IMR-90 (cell line): ENCODE measurements at regions not wholly inside any gene's neighbourhood (a gene's known extent, or its start where the extent isn't known, plus 50 kb on each side); places are given as distances from the start of the nearest gene placed in this dataset.

Source experiments
- ATAC-seq: fragments of 200-7000 bp; cut with Tn5 transposase; 2 replicates; pipeline ENCODE4 v1.9.1; 2020; ENCODE audit warnings: low read depth, mild to moderate bottlenecking, moderate library complexity
- BruUV-seq: library from RNA; stranded (reverse); fragments of 400-500 nt; replicated peaks from 2 replicates; lab custom pipeline; 2021; lab: Mats Ljungman, UMichigan
- CTCF ChIA-PET: fragments of 300-600 bp; formaldehyde crosslinking; extraction: SDS; loops from one replicate; lab custom pipeline; 2021; ENCODE audit warnings: antibody characterized with exemption; lab: Yijun Ruan, JAX
- POLR2A ChIA-PET: fragments of 300-600 bp; sonication (Branson Sonifier 250); formaldehyde crosslinking; loops from one replicate; lab custom pipeline; 2022; ENCODE audit warnings: antibody characterized with exemption; ENCODE audit not compliant: unreplicated experiment; lab: Charles Lee
- DNase-seq: peaks from one replicate; pipeline ENCODE4 v3.0.0; 2013
- H2AFZ ChIP-seq: replicated peaks from 2 replicates; pipeline ENCODE3; 2013; ENCODE audit warnings: low read length, mild to moderate bottlenecking; ENCODE audit not compliant: poor library complexity
- H2AK5ac ChIP-seq: 2 replicates; pipeline ENCODE4 v1.6.1; 2013; ENCODE audit warnings: low read depth, low read length, inconsistent platforms
- H2AK9ac ChIP-seq: replicated peaks from 2 replicates; pipeline ENCODE3; 2013; ENCODE audit warnings: mild to moderate bottlenecking, low read depth, low read length, moderate library complexity; ENCODE audit not compliant: poor library complexity
- H2BK120ac ChIP-seq: 2 replicates; pipeline ENCODE4 v1.6.1; 2013; ENCODE audit warnings: low read depth, low read length, inconsistent platforms
- H2BK15ac ChIP-seq: 3 replicates; pipeline ENCODE4 v1.6.1; 2013; ENCODE audit warnings: low read depth, low read length, inconsistent platforms
- H2BK20ac ChIP-seq: 2 replicates; pipeline ENCODE4 v1.6.1; 2013; ENCODE audit warnings: low read depth, mild to moderate bottlenecking, inconsistent platforms, low read length, moderate library complexity
- H2BK5ac ChIP-seq: 2 replicates; pipeline ENCODE4 v1.6.1; 2013; ENCODE audit warnings: mild to moderate bottlenecking, low read depth, low read length, inconsistent platforms; ENCODE audit not compliant: poor library complexity, severe bottlenecking
- H3K14ac ChIP-seq: replicated peaks from 2 replicates; pipeline ENCODE4 v1.6.1; 2013; ENCODE audit warnings: low read depth, low read length, inconsistent platforms
- H3K18ac ChIP-seq: 2 replicates; pipeline ENCODE4 v1.6.1; 2013; ENCODE audit warnings: low read depth, low read length, control low read depth
- H3K23ac ChIP-seq: 2 replicates; pipeline ENCODE4 v1.6.1; 2013; ENCODE audit warnings: low read depth, low read length, inconsistent platforms
- H3K27ac ChIP-seq: 2 replicates; pipeline ENCODE4 v1.5.1; 2013; ENCODE audit warnings: mild to moderate bottlenecking, control low read depth, low read length; ENCODE audit not compliant: insufficient read depth
- H3K27me3 ChIP-seq: 2 replicates; pipeline ENCODE4 v1.6.1; 2013; ENCODE audit warnings: low read length; ENCODE audit not compliant: control insufficient read depth, insufficient read depth
- H3K36me3 ChIP-seq: 2 replicates; pipeline ENCODE4 v1.6.1; 2013; ENCODE audit warnings: low read length, mixed read lengths; ENCODE audit not compliant: control insufficient read depth, insufficient read depth
- H3K4ac ChIP-seq: 2 replicates; pipeline ENCODE4 v1.6.1; 2013; ENCODE audit warnings: low read depth, low read length, inconsistent platforms
- H3K4me1 ChIP-seq: 2 replicates; pipeline ENCODE4 v1.6.1; 2013; ENCODE audit warnings: low read length, mixed read lengths; ENCODE audit not compliant: control insufficient read depth, insufficient read depth
- H3K4me2 ChIP-seq: 2 replicates; pipeline ENCODE4 v1.6.1; 2013; ENCODE audit warnings: low read depth, mild to moderate bottlenecking, control low read depth, low read length, moderate library complexity
- H3K4me3 ChIP-seq: 2 replicates; pipeline ENCODE4 v1.5.1; 2013; ENCODE audit warnings: low read depth, mild to moderate bottlenecking, control low read depth, low read length, moderate library complexity; ENCODE audit not compliant: insufficient read depth
- H3K56ac ChIP-seq: 2 replicates; pipeline ENCODE4 v1.6.1; 2013; ENCODE audit warnings: low read length, inconsistent platforms; ENCODE audit not compliant: insufficient read depth; ENCODE audit errors: extremely low read depth
- H3K79me1 ChIP-seq, 2 experiments: 2 replicates each; pipeline ENCODE4 v1.6.1; 2013; ENCODE audit warnings: low read length in 2 of 2, inconsistent platforms in 1 of 2, low read depth in 1 of 2
- H3K9ac ChIP-seq: 2 replicates; pipeline ENCODE4 v1.6.1; 2013; ENCODE audit warnings: low read depth, low read length, control low read depth
- H3K9me1 ChIP-seq: 2 replicates; pipeline ENCODE4 v1.6.1; 2013; ENCODE audit warnings: low read length, inconsistent platforms; ENCODE audit not compliant: insufficient read depth
- H3K9me3 ChIP-seq: 2 replicates; pipeline ENCODE4 v1.6.1; 2013; ENCODE audit warnings: low read length; ENCODE audit not compliant: control insufficient read depth, insufficient read depth
- H4K20me1 ChIP-seq: 2 replicates; pipeline ENCODE4 v1.6.1; 2013; ENCODE audit warnings: low read length, inconsistent platforms; ENCODE audit not compliant: insufficient read depth
- H4K5ac ChIP-seq: 2 replicates; pipeline ENCODE4 v1.6.1; 2013; ENCODE audit warnings: mild to moderate bottlenecking, low read depth, low read length, control low read depth
- H4K8ac ChIP-seq, 2 experiments: 2 replicates each; pipeline ENCODE4 v1.6.1; 2013; ENCODE audit warnings: low read depth in 2 of 2, low read length in 2 of 2, control low read depth in 1 of 2, inconsistent platforms in 1 of 2
- H4K91ac ChIP-seq: 2 replicates; pipeline ENCODE4 v1.6.1; 2013; ENCODE audit warnings: low read depth, low read length, inconsistent platforms; ENCODE audit not compliant: insufficient read depth
- BHLHE40 ChIP-seq: fragments of 150-350 bp; IDR thresholded peaks from 2 replicates; pipeline ENCODE4 v1.6.1; 2016; ENCODE audit warnings: mild to moderate bottlenecking, low read depth, low read length
- WGBS, 2 experiments: methylation state at CpG; one replicate each; pipeline versions ENCODE4 v1.1.5 to v1.1.7; 2013; ENCODE audit warnings: missing lambda C conversion rate in 2 of 2; ENCODE audit not compliant: insufficient read length in 1 of 2; ENCODE audit errors: extremely low coverage in 2 of 2; 5-methylcytosine and 5-hydroxymethylcytosine counted together
- dilution Hi-C: fragments of 300-500 bp; cut with HindIII; formaldehyde crosslinking; loops from one replicate; pipeline ENCODE4 v1.14.3; 2018; ENCODE audit warnings: low sequenced_read_pairs; ENCODE audit not compliant: unreplicated experiment
- in situ Hi-C: fragments of 300-500 bp; cut with MboI; formaldehyde crosslinking; loops from 3 replicates; pipeline ENCODE4 v1.14.3; 2019; ENCODE audit warnings: low sequenced_read_pairs, inconsistent platforms, mixed read lengths
- intact Hi-C: fragments of 100-400 bp; cut with micrococcal nuclease; formaldehyde crosslinking; loops from 2 replicates; pipeline ENCODE4 v1.10.0; 2022
- TF ChIP-seq, protein P1 (sequence below): fragments of 150-350 bp; IDR thresholded peaks from 2 replicates; pipeline ENCODE4 v1.6.1; 2016; ENCODE audit warnings: low read depth, mild to moderate bottlenecking, low read length, moderate library complexity, borderline replicate concordance

DNA sequence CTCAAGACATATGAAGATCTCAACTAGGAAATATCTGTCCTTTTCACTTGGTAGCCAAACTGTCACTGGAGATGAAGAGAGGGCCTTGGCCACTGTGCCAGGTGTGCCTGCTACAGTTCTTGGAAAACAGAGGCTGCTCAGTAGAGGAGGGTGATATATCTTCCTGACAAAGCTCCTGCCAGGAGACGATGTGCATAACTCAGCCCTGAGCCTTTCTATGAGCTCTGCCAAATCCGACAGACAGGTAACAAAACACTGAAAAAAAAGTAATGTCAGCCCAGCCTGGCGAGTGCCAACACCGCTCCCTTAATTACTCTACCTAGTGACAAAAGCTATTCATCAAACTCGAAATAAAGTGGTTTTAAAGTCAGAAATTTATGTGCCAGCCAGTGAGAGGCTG lies 123.2 kb downstream of the MFSD1 start:
- BruUV-seq, result no TSS peak
- Histone ChIP-seq H3K9ac (no peak overlapping the region), H4K5ac (no peak overlapping the region), H2BK20ac (no peak overlapping the region), H3K27me3 (no peaks in the 10 kb centered on the region), H3K4me2 (no peak overlapping the region), H2AFZ (no peak overlapping the region), H2AK9ac (no peak overlapping the region), H2AK5ac (no peak overlapping the region), H4K91ac (no peak overlapping the region), H3K27ac (no peak overlapping the region), H3K9me3 (no peaks in the 10 kb centered on the region), H3K18ac (no peak overlapping the region), H3K14ac (no peak overlapping the region), H2BK120ac (no peak overlapping the region), H4K8ac (no peak overlapping the region), H3K56ac (no peak overlapping the region), H3K36me3 (no peaks in the 10 kb centered on the region), H4K20me1 (no peaks in the 10 kb centered on the region), H3K4ac (no peak overlapping the region), H2BK5ac (no peak overlapping the region), H3K9me1 (no peaks in the 10 kb centered on the region), H3K4me1 (no peaks in the 10 kb centered on the region), H2BK15ac (no peak overlapping the region), H3K23ac (no peak overlapping the region), H3K79me1 (no peaks in the 10 kb centered on the region), H3K4me3 (no peak overlapping the region)
- no peak for TF ChIP-seq BHLHE40
- TF ChIP-seq, protein P1, sequence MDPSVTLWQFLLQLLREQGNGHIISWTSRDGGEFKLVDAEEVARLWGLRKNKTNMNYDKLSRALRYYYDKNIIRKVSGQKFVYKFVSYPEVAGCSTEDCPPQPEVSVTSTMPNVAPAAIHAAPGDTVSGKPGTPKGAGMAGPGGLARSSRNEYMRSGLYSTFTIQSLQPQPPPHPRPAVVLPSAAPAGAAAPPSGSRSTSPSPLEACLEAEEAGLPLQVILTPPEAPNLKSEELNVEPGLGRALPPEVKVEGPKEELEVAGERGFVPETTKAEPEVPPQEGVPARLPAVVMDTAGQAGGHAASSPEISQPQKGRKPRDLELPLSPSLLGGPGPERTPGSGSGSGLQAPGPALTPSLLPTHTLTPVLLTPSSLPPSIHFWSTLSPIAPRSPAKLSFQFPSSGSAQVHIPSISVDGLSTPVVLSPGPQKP, result no peak
- dilution Hi-C loops, result no loop called here
- ATAC-seq, result no peak
- ChIA-PET CTCF (no interaction called here), POLR2A (no interaction called here)
- no peak for DNase-seq
- in situ Hi-C loops, result no loop called here
- intact Hi-C loops, result no loop called here
- no CpG with 5 or more reads among the region's 5 CpGs for WGBS, 2 experiments
